IMR-90 (cell line): ENCODE measurements at regions not wholly inside any gene's neighbourhood (a gene's known extent, or its start where the extent isn't known, plus 50 kb on each side); places are given as distances from the start of the nearest gene placed in this dataset.

Source experiments
- CTCF ChIP-seq: conservative IDR thresholded peaks from 2 replicates; pipeline ENCODE4 v1.5.1; 2012; ENCODE audit warnings: mild to moderate bottlenecking, low read depth, low read length, improper control_type of control experiment
- POLR2A ChIP-seq: IDR thresholded peaks from 2 replicates; pipeline ENCODE4 v1.6.1; 2012; ENCODE audit warnings: mild to moderate bottlenecking, low read depth, low read length
- RAD21 ChIP-seq: IDR thresholded peaks from 2 replicates; pipeline ENCODE4 v1.6.1; 2012; ENCODE audit warnings: low read length, improper control_type of control experiment
- USF2 ChIP-seq: fragments of 150-350 bp; IDR thresholded peaks from 2 replicates; pipeline ENCODE4 v1.6.1; 2017; ENCODE audit warnings: mild to moderate bottlenecking, antibody characterized with exemption, low read length, low read depth

GRCh38 chrX:131424895-131425294 lies 119.0 kb upstream of the OR13H1 start:
- TF ChIP-seq RAD21 (no peak), POLR2A (no peak), CTCF (no peak), USF2 (no peak)
